HUES64 (cell line): ENCODE measurements at regions not wholly inside any gene's neighbourhood (a gene's known extent, or its start where the extent isn't known, plus 50 kb on each side); places are given as distances from the start of the nearest gene placed in this dataset.
A peak's percentile ranks its signal among the peaks of the same experiment; 100 is the strongest.

Experiments
- H3K27ac ChIP-seq: 2 replicates; pipeline ENCODE4 v1.7.0; 2013; ENCODE audit warnings: low read depth, low read length, inconsistent platforms
- H3K27me3 ChIP-seq: 2 replicates; pipeline ENCODE4 v1.6.1; 2013; ENCODE audit warnings: mild to moderate bottlenecking, low read length; ENCODE audit not compliant: insufficient read depth
- H3K36me3 ChIP-seq: 2 replicates; pipeline ENCODE4 v1.6.1; 2013; ENCODE audit warnings: mild to moderate bottlenecking, low read length; ENCODE audit not compliant: insufficient read depth
- H3K4me1 ChIP-seq: 2 replicates; pipeline ENCODE4 v1.6.1; 2013; ENCODE audit warnings: mild to moderate bottlenecking, low read length, moderate library complexity; ENCODE audit not compliant: insufficient read depth
- H3K4me3 ChIP-seq: 2 replicates; pipeline ENCODE4 v1.5.1; 2013; ENCODE audit warnings: mild to moderate bottlenecking, low read length, moderate library complexity
- H3K9ac ChIP-seq: 2 replicates; pipeline ENCODE4 v1.6.1; 2013; ENCODE audit warnings: mild to moderate bottlenecking, low read depth, low read length
- H3K9me3 ChIP-seq: 2 replicates; pipeline ENCODE4 v1.6.1; 2013; ENCODE audit warnings: low read depth, low read length; ENCODE audit not compliant: insufficient read depth
- WGBS: fragments of 150-250, 120-280 bp; methylation state at CpG from one replicate; pipeline ENCODE4 v1.1.7; 2013; ENCODE audit warnings: missing lambda C conversion rate; 5-methylcytosine and 5-hydroxymethylcytosine counted together

- no peaks in the 10 kb centered on the region for H3K36me3 ChIP-seq
- no peak overlapping the region for H3K9ac ChIP-seq
- H3K4me3 ChIP-seq, result no peak overlapping the region
- H3K27me3 ChIP-seq, result no peaks in the 10 kb centered on the region
- no peak overlapping the region for H3K27ac ChIP-seq
- no peaks in the 10 kb centered on the region for H3K9me3 ChIP-seq
- 95% methylated on average over 1 of the region's 1 CpG for WGBS
- no peaks in the 10 kb centered on the region for H3K4me1 ChIP-seq
These were observed 125.2 kb upstream of the CDH6 start for GRCh38 chr5:31068287-31068686.

GRCh38 chr5:31066655-31067328, 126.7 kb upstream of the CDH6 start:
- no peaks in the 10 kb centered on the region; the same call in 1 of the 2 replicates for H3K4me1 ChIP-seq
- no peaks in the 10 kb centered on the region for H3K27me3 ChIP-seq
- H3K9ac ChIP-seq, result no peak overlapping the region
- H3K4me3 ChIP-seq, result no peak overlapping the region
- no peaks in the 10 kb centered on the region for H3K9me3 ChIP-seq
- 91% methylated on average over 4 of the region's 5 CpGs for WGBS
- no peak overlapping the region for H3K27ac ChIP-seq
- no peaks in the 10 kb centered on the region for H3K36me3 ChIP-seq

DNA sequence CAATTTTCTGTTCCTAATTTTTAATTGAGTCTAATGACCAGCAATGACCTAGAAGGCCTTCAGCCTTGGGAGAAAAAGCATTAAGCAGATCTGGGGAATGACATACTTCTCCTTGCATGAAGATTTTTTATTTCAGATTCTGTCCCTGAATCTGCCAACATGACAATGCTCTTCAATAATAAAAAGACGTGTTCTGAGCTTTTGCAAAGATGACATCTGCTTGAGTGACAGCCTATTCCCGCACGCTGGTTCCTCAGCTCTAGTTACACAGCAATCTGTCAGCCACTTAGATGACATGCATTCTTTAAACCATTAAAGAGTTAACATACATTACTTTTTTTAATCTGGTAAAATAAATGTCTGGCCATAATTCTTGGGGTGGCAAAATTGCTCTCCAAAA, 129.3 kb upstream of the CDH6 start:
- 93% methylated on average over 3 of the region's 3 CpGs for WGBS
- no peaks in the 10 kb centered on the region for H3K9me3 ChIP-seq
- H3K4me1 ChIP-seq, result no peaks in the 10 kb centered on the region; the same call in 1 of the 2 replicates
- H3K9ac ChIP-seq, result no peak overlapping the region
- no peaks in the 10 kb centered on the region for H3K27me3 ChIP-seq
- no peak overlapping the region for H3K4me3 ChIP-seq
- H3K27ac ChIP-seq, result no peak overlapping the region
- H3K36me3 ChIP-seq, result no peaks in the 10 kb centered on the region

- no peaks in the 10 kb centered on the region; the same call in 1 of the 2 replicates for H3K4me1 ChIP-seq
- H3K36me3 ChIP-seq, result no peaks in the 10 kb centered on the region
- no peak overlapping the region for H3K27ac ChIP-seq
- H3K4me3 ChIP-seq, result no peak overlapping the region
- no peaks in the 10 kb centered on the region for H3K9me3 ChIP-seq
- no peaks in the 10 kb centered on the region for H3K27me3 ChIP-seq
- whole genome bisulfite sequencing, result 93% methylated on average over 2 of the region's 3 CpGs
- H3K9ac ChIP-seq, result no peak overlapping the region
These were observed 130.4 kb upstream of the CDH6 start for GRCh38 chr5:31062902-31063580.

DNA sequence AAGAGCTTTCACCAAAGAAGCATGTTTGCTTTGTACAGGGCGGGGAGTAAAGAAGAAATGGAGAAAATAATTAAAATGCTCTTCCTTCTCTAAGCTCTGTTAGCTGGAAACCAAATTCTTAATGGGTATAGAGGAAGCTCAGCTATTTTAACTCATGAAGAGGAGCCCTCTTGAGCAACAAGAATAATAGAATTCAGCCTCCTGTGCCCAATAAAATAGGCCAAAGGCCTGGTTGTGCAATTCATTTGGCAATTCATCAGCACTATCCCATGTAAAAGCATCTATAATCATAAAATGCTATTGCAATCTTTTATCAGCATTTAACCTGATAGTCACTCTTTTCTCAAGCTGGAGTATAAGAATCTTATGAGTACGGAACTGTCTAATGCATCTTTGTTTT, 133.6 kb upstream of the CDH6 start:
- Histone ChIP-seq H3K9ac (no peak overlapping the region), H3K4me1 (no peaks in the 10 kb centered on the region; the same call in 1 of the 2 replicates), H3K36me3 (no peaks in the 10 kb centered on the region), H3K4me3 (no peak overlapping the region), H3K9me3 (no peaks in the 10 kb centered on the region), H3K27me3 (no peaks in the 10 kb centered on the region), H3K27ac (no peak overlapping the region)
- WGBS, result 94% methylated on average over 2 of the region's 2 CpGs

- no peak overlapping the region for H3K9ac ChIP-seq
- 95% methylated on average over 3 of the region's 4 CpGs for WGBS
- no peak overlapping the region for H3K27ac ChIP-seq
These were observed 139.0 kb upstream of the CDH6 start for GRCh38 chr5:31054453-31054852.

GRCh38 chr5:31052937-31053658, 140.4 kb upstream of the CDH6 start:
- Histone ChIP-seq H3K4me3 (no peak overlapping the region), H3K4me1 (peaks cover 32% of the 10 kb centered on the region), H3K27ac (no peak overlapping the region), H3K9ac (no peak overlapping the region), H3K9me3 (no peaks in the 10 kb centered on the region), H3K27me3 (no peaks in the 10 kb centered on the region), H3K36me3 (no peaks in the 10 kb centered on the region)
- WGBS, result 92% methylated on average over 7 of the region's 7 CpGs

More at GRCh38 chr5:31054453-31054852, 139.0 kb upstream of the CDH6 start:
- Histone ChIP-seq H3K36me3 (no peaks in the 10 kb centered on the region), H3K9me3 (no peaks in the 10 kb centered on the region), H3K4me3 (no peak overlapping the region), H3K27me3 (no peaks in the 10 kb centered on the region), H3K4me1 (peaks cover 18% of the 10 kb centered on the region)

DNA sequence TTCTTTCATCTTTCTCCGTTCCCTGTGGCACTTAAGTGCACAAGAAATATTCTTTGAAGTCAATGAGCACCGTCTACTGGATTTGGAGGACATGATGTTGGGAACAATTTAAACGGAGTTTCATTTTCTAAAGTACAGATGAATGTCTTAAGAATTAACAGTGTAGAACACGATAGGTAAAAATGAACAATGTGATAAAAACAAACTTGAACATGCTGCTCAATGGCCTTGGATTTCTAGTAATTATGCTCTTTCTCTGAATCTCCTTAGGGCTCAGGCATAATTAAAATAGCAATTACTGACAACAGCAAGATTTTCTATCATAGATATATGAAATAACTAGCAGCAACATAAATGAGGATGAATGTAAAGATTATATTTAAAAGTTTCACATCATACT, 142.2 kb upstream of the CDH6 start:
- H3K36me3 ChIP-seq, result no peaks in the 10 kb centered on the region
- no peak overlapping the region for H3K27ac ChIP-seq
- H3K4me3 ChIP-seq, result no peak overlapping the region
- no peaks in the 10 kb centered on the region for H3K9me3 ChIP-seq
- H3K9ac ChIP-seq, result no peak overlapping the region
- no peaks in the 10 kb centered on the region for H3K27me3 ChIP-seq
- 95% methylated on average over 4 of the region's 4 CpGs for WGBS
- H3K4me1 ChIP-seq, result peaks cover 50% of the 10 kb centered on the region

DNA sequence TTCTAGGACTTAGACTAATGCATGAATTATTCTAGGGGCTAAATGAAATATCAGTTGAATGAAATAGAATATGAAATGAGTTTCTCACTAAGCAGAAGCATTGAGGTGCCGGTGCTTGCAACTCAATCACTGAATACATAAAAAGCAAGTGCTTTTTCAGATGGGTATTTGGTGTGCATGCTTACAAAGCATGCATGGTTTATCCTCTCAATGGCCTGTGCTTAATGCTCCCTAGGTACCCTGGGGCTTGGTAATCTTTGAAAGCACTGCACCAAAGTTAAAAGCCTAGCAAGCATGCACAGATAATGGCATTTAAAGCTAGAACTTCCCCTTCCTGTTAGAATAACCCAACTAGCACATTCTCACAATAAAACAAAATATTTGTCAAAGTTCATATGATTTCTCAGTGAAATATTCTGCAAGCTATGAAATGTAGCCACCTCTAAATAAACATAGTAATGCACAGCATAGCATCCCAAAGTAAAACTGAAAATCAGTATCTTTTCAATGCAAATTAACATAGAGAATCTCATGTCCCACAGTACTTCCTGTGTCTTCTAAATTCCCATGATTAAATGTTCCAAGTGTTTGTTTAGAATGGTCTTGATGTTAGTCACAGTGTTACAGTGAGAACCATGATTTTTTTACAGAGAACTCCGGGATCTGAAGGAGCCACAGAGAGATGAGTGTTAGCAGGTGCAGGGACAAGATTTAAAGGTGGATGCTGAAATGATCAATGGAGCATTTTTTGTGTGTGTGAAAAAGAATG, 143.4 kb upstream of the CDH6 start:
- Histone ChIP-seq H3K9me3 (peaks cover 3% of the 10 kb centered on the region; the same call in 1 of the 2 replicates), H3K9ac (no peak overlapping the region), H3K27me3 (no peaks in the 10 kb centered on the region), H3K4me3 (no peak overlapping the region), H3K36me3 (no peaks in the 10 kb centered on the region), H3K4me1 (peaks cover 50% of the 10 kb centered on the region), H3K27ac (peak overlapping the region; percentile 31)
- 48% methylated on average over 2 of the region's 2 CpGs for WGBS

DNA sequence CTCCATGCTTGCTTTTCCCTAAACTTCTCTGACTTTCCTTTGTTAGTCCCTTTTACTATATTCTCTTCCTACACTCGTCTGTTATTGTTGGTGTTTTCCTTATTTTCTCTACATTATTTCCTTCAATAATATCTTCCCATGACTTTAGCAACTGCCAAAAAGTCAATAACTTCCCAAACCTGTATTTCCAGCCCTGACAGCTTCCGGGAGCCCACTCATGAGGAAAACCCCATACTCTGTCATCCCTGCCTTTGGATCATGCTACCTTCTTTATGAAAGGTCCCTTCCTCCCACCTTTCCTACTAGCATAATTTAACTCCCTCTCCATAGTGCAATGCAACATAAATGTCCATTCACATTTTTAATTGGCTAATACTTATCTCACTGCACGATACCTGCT, 144.0 kb upstream of the CDH6 start:
- H3K9me3 ChIP-seq, result peaks cover 3% of the 10 kb centered on the region; the same call in 1 of the 2 replicates

More for the DNA sequence above, 144.0 kb upstream of the CDH6 start:
- WGBS, result 73% methylated on average over 3 of the region's 3 CpGs
- Histone ChIP-seq H3K36me3 (no peaks in the 10 kb centered on the region), H3K27ac (peak overlapping the region; percentile 19; the same call in 1 of the 2 replicates), H3K9ac (no peak overlapping the region), H3K4me3 (no peak overlapping the region), H3K27me3 (no peaks in the 10 kb centered on the region), H3K4me1 (peaks cover 50% of the 10 kb centered on the region)
